ENCODE measurements at regions not wholly inside any gene's neighbourhood (a gene's known extent, or its start where the extent isn't known, plus 50 kb on each side); places are given as distances from the start of the nearest gene placed in this dataset.

DNA sequence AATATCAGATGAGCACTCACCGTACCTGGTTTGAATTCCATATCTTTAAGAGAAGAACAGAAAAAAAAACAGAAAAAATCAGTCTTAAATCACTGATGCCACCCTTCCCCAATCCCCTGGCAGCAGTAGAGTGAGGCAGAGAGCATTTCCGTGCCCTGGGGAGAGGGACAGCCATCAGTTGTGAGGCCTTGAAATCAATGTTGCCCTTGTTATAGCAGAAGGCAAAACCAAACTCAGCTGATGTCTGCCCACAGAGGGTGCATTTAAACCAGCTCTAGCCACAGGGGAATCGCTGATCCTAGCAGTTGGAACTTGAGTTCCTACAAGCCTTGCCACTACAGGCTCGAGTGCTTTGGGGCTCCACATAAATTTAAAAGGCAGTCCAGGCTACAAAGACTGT lies 338.5 kb upstream of the FMR1 start:
- no peaks in the 10 kb centered on the region for H3K27me3 Mint-ChIP-seq (ENCODE audit: unreplicated experiment)
- H3K4me3 Mint-ChIP-seq (ENCODE audit: low read depth, unreplicated experiment), result no peak overlapping the region
- H3K4me1 Mint-ChIP-seq (ENCODE audit: low read depth, unreplicated experiment), result no peaks in the 10 kb centered on the region
- BruUV-seq (replicated peaks), result no TSS peak
- no peak for TF ChIP-seq CTCF (IDR thresholded peaks at IDR 0.05; ENCODE audit: unreplicated experiment)
- CTCF ChIA-PET, result no interaction called here
- H3K36me3 Mint-ChIP-seq (ENCODE audit: insufficient read depth, unreplicated experiment), result no peaks in the 10 kb centered on the region
- H3K27ac Mint-ChIP-seq (ENCODE audit: unreplicated experiment), result no peak overlapping the region
- no peak for DNase-seq
- intact Hi-C loops (cut with micrococcal nuclease; ENCODE audit: unreplicated experiment), result no loop called here
- H3K9me3 Mint-ChIP-seq (ENCODE audit: low read depth, unreplicated experiment), result peaks cover 12% of the 10 kb centered on the region

GRCh38 chrX:147602176-147602696 lies 309.5 kb upstream of the FMR1 start:
- Mint-ChIP-seq H3K27ac (ENCODE audit: unreplicated experiment) (no peak overlapping the region), H3K4me1 (ENCODE audit: low read depth, unreplicated experiment) (no peaks in the 10 kb centered on the region), H3K27me3 (ENCODE audit: unreplicated experiment) (no peaks in the 10 kb centered on the region), H3K4me3 (ENCODE audit: low read depth, unreplicated experiment) (no peak overlapping the region), H3K9me3 (ENCODE audit: low read depth, unreplicated experiment) (peaks cover 5% of the 10 kb centered on the region), H3K36me3 (ENCODE audit: insufficient read depth, unreplicated experiment) (no peaks in the 10 kb centered on the region)
- intact Hi-C loops (cut with micrococcal nuclease; ENCODE audit: unreplicated experiment), result no loop called here
- TF ChIP-seq CTCF (IDR thresholded peaks at IDR 0.05; ENCODE audit: unreplicated experiment), result no peak
- CTCF ChIA-PET, result no interaction called here
- no peak for DNase-seq
- BruUV-seq (replicated peaks), result no TSS peak

DNA sequence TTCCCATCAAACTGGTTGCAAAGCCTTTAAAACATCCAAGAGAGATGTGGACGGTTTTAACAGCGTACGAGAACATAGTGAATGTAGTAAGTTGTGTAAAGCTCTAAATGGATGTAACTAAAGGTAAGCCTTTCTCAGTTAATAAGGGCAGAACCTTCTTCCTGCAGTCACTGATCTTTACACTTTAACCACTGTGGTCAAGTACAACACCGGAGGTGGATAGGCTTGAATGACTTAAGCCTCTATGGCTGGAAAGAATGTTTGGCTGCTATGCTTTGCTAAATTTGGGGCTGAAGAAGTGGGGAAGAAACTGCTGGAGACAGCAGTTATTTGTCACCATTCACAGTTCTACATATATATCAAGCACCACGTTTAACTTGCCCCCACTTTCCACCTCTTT lies 285.1 kb upstream of the FMR1 start:
- Mint-ChIP-seq H3K27ac (ENCODE audit: unreplicated experiment) (no peak overlapping the region), H3K36me3 (ENCODE audit: insufficient read depth, unreplicated experiment) (no peaks in the 10 kb centered on the region), H3K4me1 (ENCODE audit: low read depth, unreplicated experiment) (no peaks in the 10 kb centered on the region), H3K9me3 (ENCODE audit: low read depth, unreplicated experiment) (peaks cover 8% of the 10 kb centered on the region), H3K27me3 (ENCODE audit: unreplicated experiment) (no peaks in the 10 kb centered on the region), H3K4me3 (ENCODE audit: low read depth, unreplicated experiment) (no peak overlapping the region)
- no peak for DNase-seq
- BruUV-seq (replicated peaks), result no TSS peak
- TF ChIP-seq CTCF (IDR thresholded peaks at IDR 0.05; ENCODE audit: unreplicated experiment), result no peak
- intact Hi-C loops (cut with micrococcal nuclease; ENCODE audit: unreplicated experiment), result no loop called here
- CTCF ChIA-PET, result no interaction called here

DNA sequence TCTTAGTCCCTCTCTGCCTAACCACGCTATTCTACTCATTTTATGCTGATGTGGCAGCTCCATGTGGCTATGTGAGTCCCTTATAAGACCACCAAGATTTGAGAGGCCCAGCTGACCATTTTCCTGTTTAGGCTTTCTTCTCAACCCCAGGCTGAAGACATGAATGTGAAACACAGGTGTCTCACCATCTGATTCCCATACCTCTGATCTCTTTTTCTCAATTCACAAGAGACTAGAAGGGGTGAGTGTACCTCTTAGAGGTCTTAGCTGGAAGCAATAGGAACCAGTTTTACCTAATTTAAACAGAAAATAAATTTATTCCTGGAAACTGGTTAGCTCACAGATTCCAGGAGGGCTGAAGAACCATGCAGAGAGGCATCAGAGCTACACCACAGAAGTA lies 276.5 kb upstream of the FMR1 start:
- peaks cover 7% of the 10 kb centered on the region for H3K9me3 Mint-ChIP-seq (ENCODE audit: low read depth, unreplicated experiment)
- CTCF ChIA-PET, result no interaction called here

More for the DNA sequence above, 276.5 kb upstream of the FMR1 start:
- H3K27me3 Mint-ChIP-seq (ENCODE audit: unreplicated experiment), result no peaks in the 10 kb centered on the region
- DNase-seq, result no peak
- TF ChIP-seq CTCF (IDR thresholded peaks at IDR 0.05; ENCODE audit: unreplicated experiment), result no peak
- intact Hi-C loops (cut with micrococcal nuclease; ENCODE audit: unreplicated experiment), result no loop called here
- H3K27ac Mint-ChIP-seq (ENCODE audit: unreplicated experiment), result no peak overlapping the region
- no peak overlapping the region for H3K4me3 Mint-ChIP-seq (ENCODE audit: low read depth, unreplicated experiment)
- no peaks in the 10 kb centered on the region for H3K4me1 Mint-ChIP-seq (ENCODE audit: low read depth, unreplicated experiment)
- no peaks in the 10 kb centered on the region for H3K36me3 Mint-ChIP-seq (ENCODE audit: insufficient read depth, unreplicated experiment)
- BruUV-seq (replicated peaks), result no TSS peak
